ENCODE measurements at regions not wholly inside any gene's neighbourhood (a gene's known extent, or its start where the extent isn't known, plus 50 kb on each side); places are given as distances from the start of the nearest gene placed in this dataset.

DNA sequence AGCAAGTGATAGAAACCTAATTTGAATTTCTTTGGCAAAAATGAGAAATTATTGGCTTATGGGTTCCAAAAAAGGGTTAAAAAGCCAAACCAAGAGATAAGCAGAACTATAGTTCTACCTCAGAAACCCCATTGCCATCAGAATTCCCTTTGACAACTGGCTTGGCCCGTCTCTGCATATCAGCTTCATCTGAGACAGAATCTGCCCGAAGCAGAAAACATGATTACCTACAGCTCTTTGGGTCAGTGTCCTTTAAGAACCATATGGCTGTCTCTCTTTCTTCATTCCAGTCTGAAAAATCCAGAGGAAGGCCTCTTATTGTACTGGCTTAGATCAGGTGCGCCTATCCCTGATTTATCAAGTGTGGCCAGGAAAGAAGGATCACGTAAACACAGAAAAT, 49.8 kb upstream of the AGPS start:
- no peaks in the 10 kb centered on the region for H3K36me3 ChIP-seq (ENCODE audit: control insufficient read depth in 2 of 2, insufficient read depth in 1 of 2, low read length in 2 of 2)
- no peak overlapping the region for H3K4me3 ChIP-seq (ENCODE audit: low read depth, low read length)
- H3K27ac ChIP-seq (ENCODE audit: extremely low read depth, low read depth, low read length): no peak overlapping the region
- no peaks in the 10 kb centered on the region for H3K4me1 ChIP-seq (ENCODE audit: control insufficient read depth, insufficient read depth, low read length)
- ChIA-PET CTCF (interaction anchor here (2.0 kb wide), 1 partner anchor 382 kb away, joined by 7 read pairs; no protein-coding TSS in a partner anchor), POLR2A (no interaction called here)
- no peak for TF ChIP-seq ZNF19 (tag by site-specific recombination; IDR thresholded peaks at IDR 0.05; ENCODE audit: low read depth)
- no peak for TF ChIP-seq ZNF561 (tag by site-specific recombination; IDR thresholded peaks at IDR 0.05; ENCODE audit: borderline replicate concordance)
- no peak for TF ChIP-seq ZSCAN30 (tag by site-specific recombination; IDR thresholded peaks at IDR 0.05)
- TF ChIP-seq ZNF544 (tag by site-specific recombination; IDR thresholded peaks at IDR 0.05): no peak
- no peak for TF ChIP-seq GFI1B (tag by site-specific recombination; IDR thresholded peaks at IDR 0.05)
- TF ChIP-seq ZNF169 (tag by site-specific recombination; IDR thresholded peaks at IDR 0.05): no peak
- TF ChIP-seq ZNF610 (tag by site-specific recombination; IDR thresholded peaks at IDR 0.05; ENCODE audit: borderline replicate concordance): no peak
- no peak for TF ChIP-seq TRIM28 (IDR thresholded peaks at IDR 0.05; ENCODE audit: borderline replicate concordance, low read length)
- no peak for TF ChIP-seq ZSCAN23 (tag by site-specific recombination; IDR thresholded peaks at IDR 0.05)
- TF ChIP-seq ZNF18 (tag by site-specific recombination; IDR thresholded peaks at IDR 0.05): no peak
- TF ChIP-seq, protein P1, sequence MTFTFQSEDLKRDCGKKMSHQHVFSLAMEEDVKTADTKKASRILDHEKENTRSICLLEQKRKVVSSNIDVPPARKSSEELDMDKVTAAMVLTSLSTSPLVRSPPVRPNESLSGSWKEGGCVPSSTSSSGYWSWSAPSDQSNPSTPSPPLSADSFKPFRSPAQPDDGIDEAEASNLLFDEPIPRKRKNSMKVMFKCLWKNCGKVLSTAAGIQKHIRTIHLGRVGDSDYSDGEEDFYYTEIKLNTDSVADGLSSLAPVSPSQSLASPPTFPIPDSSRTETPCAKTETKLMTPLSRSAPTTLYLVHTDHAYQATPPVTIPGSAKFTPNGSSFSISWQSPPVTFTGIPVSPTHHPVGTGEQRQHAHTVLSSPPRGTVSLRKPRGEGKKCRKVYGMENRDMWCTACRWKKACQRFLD (tag by site-specific recombination; IDR thresholded peaks at IDR 0.05): no peak
- TF ChIP-seq ZNF341 (tag by site-specific recombination; IDR thresholded peaks at IDR 0.05; ENCODE audit: low read depth): no peak
- no peak for TF ChIP-seq ZNF302 (tag by site-specific recombination; IDR thresholded peaks at IDR 0.05; ENCODE audit: low read depth)
- no peak for TF ChIP-seq ZNF645 (tag by site-specific recombination; IDR thresholded peaks at IDR 0.05)
- no peak for TF ChIP-seq KLF10 (tag by site-specific recombination; IDR thresholded peaks at IDR 0.05)
- no peak for TF ChIP-seq MZF1 (tag by site-specific recombination; IDR thresholded peaks at IDR 0.05; ENCODE audit: borderline replicate concordance)
- TF ChIP-seq ZNF223 (tag by site-specific recombination; IDR thresholded peaks at IDR 0.05): no peak
- no peaks in the 10 kb centered on the region for H3K9me3 ChIP-seq (ENCODE audit: control insufficient read depth, insufficient read depth, low read depth, low read length)
